Gastrocnemius medialis (tissue), 4 donors: ENCODE measurements at regions not wholly inside any gene's neighbourhood (a gene's known extent, or its start where the extent isn't known, plus 50 kb on each side); places are given as distances from the start of the nearest gene placed in this dataset.
"Not testable (repeated sequence)": the region's sequence is repeated elsewhere in the genome, so short reads cannot be mapped to it uniquely, and the experiment has no call there.

Experiments used
- ATAC-seq, 2 donors: fragments of 150-250 bp; one replicate each; pipeline ENCODE4 v1.9.1; 2016
- DNase-seq, 2 donors: peaks; one replicate each; pipeline ENCODE4 v3.0.0-alpha.2; 2019
- H3K27ac ChIP-seq, 4 donors: fragments of 200-600 bp; sonication (generic); 1 replicate in 1 of 4; 2 replicates in 3 of 4; pipeline ENCODE4 v1.5.1; 2016 to 2018; ENCODE audit warnings: mild to moderate bottlenecking in 2 of 4, moderate library complexity in 1 of 4
- H3K27me3 ChIP-seq, 3 donors: fragments of 200-600 bp; sonication (generic) in 2 of 3; 1 replicate in 1 of 3; 2 replicates in 2 of 3; pipeline versions ENCODE4 v1.5.1 to v1.6.0; 2016 to 2019; ENCODE audit warnings: mild to moderate bottlenecking in 1 of 3, moderate library complexity in 1 of 3
- H3K36me3 ChIP-seq, 2 donors: fragments of 200-600 bp; sonication (generic) in 1 of 2; one replicate each; pipeline ENCODE4 v1.5.1; 2017 to 2018
- H3K4me1 ChIP-seq, 2 donors: fragments of 200-600 bp; sonication (generic) in 1 of 2; one replicate each; pipeline ENCODE4 v1.5.1; 2016 to 2017; ENCODE audit warnings: mild to moderate bottlenecking in 2 of 2
- H3K4me3 ChIP-seq, 4 donors: fragments of 200-600 bp; sonication (generic) in 3 of 4; 1 replicate in 1 of 4; 2 replicates in 3 of 4; pipeline ENCODE4 v1.5.1; 2016 to 2019; ENCODE audit warnings: mild to moderate bottlenecking in 2 of 4
- H3K9me3 ChIP-seq, 3 donors: fragments of 200-600 bp; sonication (generic) in 2 of 3; 1 replicate in 1 of 3; 2 replicates in 2 of 3; pipeline ENCODE4 v1.5.1; 2016 to 2019
- POLR2A ChIP-seq, 2 donors: fragments of 450-650 bp; IDR thresholded peaks; one replicate each; pipeline ENCODE4 v1.6.1; 2017; ENCODE audit warnings: antibody characterized with exemption in 2 of 2, mild to moderate bottlenecking in 2 of 2, moderate library complexity in 2 of 2
- in situ Hi-C, 4 donors: fragments of 200-750 bp; cut with MboI; loops; one replicate each; pipeline versions ENCODE4 v1.15.0 to v1.8.0; 2017; ENCODE audit warnings: low sequenced_read_pairs in 4 of 4
- intact Hi-C: fragments of 100-400 bp; cut with DNase I; formaldehyde crosslinking; loops from one replicate; pipeline ENCODE4 v1.15.1; 2023; ENCODE audit warnings: low total_unique reads
- TF ChIP-seq, protein P1 (sequence below), 5 experiments: fragments of 450-650 bp in 3 of 5; fragments of 200-600 bp in 2 of 5; sonication (generic) in 2 of 5; IDR thresholded peaks in 4 of 5; conservative IDR thresholded peaks in 1 of 5; 1 replicate in 4 of 5; 2 replicates in 1 of 5; pipeline ENCODE4 v1.5.1; 2016 to 2019; ENCODE audit warnings: antibody characterized with exemption in 5 of 5, mild to moderate bottlenecking in 3 of 5, moderate library complexity in 3 of 5

- intact Hi-C loops, result no loop called here
- Histone ChIP-seq H3K36me3 (no peaks in the 10 kb centered on the region), H3K27me3 (no peaks in the 10 kb centered on the region), H3K27ac (no peak overlapping the region), H3K4me3 (no peak overlapping the region), H3K4me1 (no peaks in the 10 kb centered on the region), H3K9me3 (no peaks in the 10 kb centered on the region)
- in situ Hi-C loops, result loop anchor here in 2 of 4 donors (10.0 kb wide), 2 partner anchors 86 to 244 kb away; no protein-coding TSS in a partner anchor
- TF ChIP-seq, protein P1, sequence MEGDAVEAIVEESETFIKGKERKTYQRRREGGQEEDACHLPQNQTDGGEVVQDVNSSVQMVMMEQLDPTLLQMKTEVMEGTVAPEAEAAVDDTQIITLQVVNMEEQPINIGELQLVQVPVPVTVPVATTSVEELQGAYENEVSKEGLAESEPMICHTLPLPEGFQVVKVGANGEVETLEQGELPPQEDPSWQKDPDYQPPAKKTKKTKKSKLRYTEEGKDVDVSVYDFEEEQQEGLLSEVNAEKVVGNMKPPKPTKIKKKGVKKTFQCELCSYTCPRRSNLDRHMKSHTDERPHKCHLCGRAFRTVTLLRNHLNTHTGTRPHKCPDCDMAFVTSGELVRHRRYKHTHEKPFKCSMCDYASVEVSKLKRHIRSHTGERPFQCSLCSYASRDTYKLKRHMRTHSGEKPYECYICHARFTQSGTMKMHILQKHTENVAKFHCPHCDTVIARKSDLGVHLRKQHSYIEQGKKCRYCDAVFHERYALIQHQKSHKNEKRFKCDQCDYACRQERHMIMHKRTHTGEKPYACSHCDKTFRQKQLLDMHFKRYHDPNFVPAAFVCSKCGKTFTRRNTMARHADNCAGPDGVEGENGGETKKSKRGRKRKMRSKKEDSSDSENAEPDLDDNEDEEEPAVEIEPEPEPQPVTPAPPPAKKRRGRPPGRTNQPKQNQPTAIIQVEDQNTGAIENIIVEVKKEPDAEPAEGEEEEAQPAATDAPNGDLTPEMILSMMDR (IDR thresholded peaks at IDR 0.05 in 4 of 5, conservative IDR thresholded peaks at IDR 0.05 in 1 of 5), result no peak
- no peak for TF ChIP-seq POLR2A (IDR thresholded peaks at IDR 0.05)
- ATAC-seq (no peak), DNase-seq (no peak)
Measured at GRCh38 chr10:91000470-91000869, 79.6 kb upstream of the ANKRD1 start.

DNA sequence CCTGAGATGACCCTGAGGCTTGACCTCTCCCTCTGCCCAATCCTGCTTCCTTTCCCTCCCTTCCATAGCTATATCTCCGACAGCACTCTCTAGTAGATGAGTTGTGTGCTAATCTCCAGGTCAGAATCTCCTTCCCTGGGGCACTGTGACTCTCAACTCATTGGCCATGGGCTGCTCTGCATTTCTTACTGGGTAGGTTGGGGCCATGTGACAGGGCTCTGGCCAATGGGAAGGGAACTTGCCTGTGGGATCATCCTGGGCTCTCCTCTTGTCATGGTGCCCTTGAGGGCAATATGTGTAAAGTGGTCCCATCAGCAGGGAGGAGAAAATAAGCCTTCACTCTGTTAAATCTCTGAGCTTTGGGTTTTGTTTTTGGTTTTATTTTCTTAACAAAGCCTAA lies 80.1 kb upstream of the ANKRD1 start:
- TF ChIP-seq POLR2A (IDR thresholded peaks at IDR 0.05), result no peak
- TF ChIP-seq, protein P1 (IDR thresholded peaks at IDR 0.05 in 4 of 5, conservative IDR thresholded peaks at IDR 0.05 in 1 of 5), result no peak
- in situ Hi-C loops (loop anchor here in 2 of 4 donors (10.0 kb wide), 2 partner anchors 86 to 244 kb away; no protein-coding TSS in a partner anchor), intact Hi-C loops (no loop called here)
- no peak overlapping the region for H3K27ac ChIP-seq
- DNase-seq (no peak), ATAC-seq (no peak)
- no peaks in the 10 kb centered on the region for H3K27me3 ChIP-seq
- no peak overlapping the region for H3K4me3 ChIP-seq
- no peaks in the 10 kb centered on the region for H3K9me3 ChIP-seq
- no peaks in the 10 kb centered on the region for H3K36me3 ChIP-seq
- H3K4me1 ChIP-seq, result no peaks in the 10 kb centered on the region

GRCh38 chr10:91002656-91003055 lies 81.8 kb upstream of the ANKRD1 start:
- in situ Hi-C loops (loop anchor here in 2 of 4 donors (10.0 kb wide), 2 partner anchors 88 to 242 kb away; no protein-coding TSS in a partner anchor), intact Hi-C loops (no loop called here)

GRCh38 chr10:91003379-91003778 lies 82.5 kb upstream of the ANKRD1 start:
- intact Hi-C loops, ATAC-seq: not testable (repeated sequence)
- in situ Hi-C loops, result loop anchor here in 2 of 4 donors (10.0 kb wide), 2 partner anchors 89 to 241 kb away; no protein-coding TSS in a partner anchor

More at GRCh38 chr10:91002656-91003055, 81.8 kb upstream of the ANKRD1 start:
- no peaks in the 10 kb centered on the region for H3K36me3 ChIP-seq
- peaks cover 0 to 4% of the 10 kb centered on the region in 2 donors for H3K4me1 ChIP-seq
- ATAC-seq (no peak), DNase-seq (no peak)
- H3K4me3 ChIP-seq, result no peak overlapping the region
- TF ChIP-seq, protein P1 (IDR thresholded peaks at IDR 0.05 in 4 of 5, conservative IDR thresholded peaks at IDR 0.05 in 1 of 5), result no peak
- no peaks in the 10 kb centered on the region for H3K27me3 ChIP-seq
- no peaks in the 10 kb centered on the region for H3K9me3 ChIP-seq
- H3K27ac ChIP-seq, result no peak overlapping the region

DNA sequence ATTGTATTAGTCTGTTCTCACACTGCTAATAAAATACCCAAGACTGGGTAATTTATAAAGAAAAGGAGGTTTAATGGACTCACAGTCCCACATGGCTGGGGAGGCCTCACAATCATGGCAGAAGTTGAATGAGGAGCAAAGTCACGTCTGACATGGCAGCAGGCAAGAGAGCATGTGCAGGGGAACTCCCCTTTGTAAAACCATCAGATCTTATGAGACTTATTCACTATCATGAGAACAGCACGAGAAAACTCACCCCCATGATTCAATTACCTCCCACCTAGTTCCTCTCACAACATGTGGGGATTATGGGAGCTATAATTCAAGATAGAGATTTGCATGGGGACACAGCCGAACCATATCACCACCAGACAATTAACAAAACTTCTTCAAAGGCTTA lies 84.4 kb upstream of the ANKRD1 start:
- H3K27ac ChIP-seq, DNase-seq, H3K27me3 ChIP-seq, H3K4me1 ChIP-seq, H3K36me3 ChIP-seq, H3K9me3 ChIP-seq, ATAC-seq, intact Hi-C loops, H3K4me3 ChIP-seq: not testable (repeated sequence)
- in situ Hi-C loops, result loop anchor here (5.0 to 10.0 kb wide), 3 partner anchors 90 to 242 kb away; no protein-coding TSS in a partner anchor

More at GRCh38 chr10:91003379-91003778, 82.5 kb upstream of the ANKRD1 start:
- not testable (repeated sequence) for H3K4me1 ChIP-seq, H3K9me3 ChIP-seq, DNase-seq, H3K36me3 ChIP-seq, H3K27me3 ChIP-seq, H3K27ac ChIP-seq, H3K4me3 ChIP-seq
